ENCODE measurements at regions not wholly inside any gene's neighbourhood (a gene's known extent, or its start where the extent isn't known, plus 50 kb on each side); places are given as distances from the start of the nearest gene placed in this dataset.
"Not testable (repeated sequence)": the region's sequence is repeated elsewhere in the genome, so short reads cannot be mapped to it uniquely, and the experiment has no call there.

DNA sequence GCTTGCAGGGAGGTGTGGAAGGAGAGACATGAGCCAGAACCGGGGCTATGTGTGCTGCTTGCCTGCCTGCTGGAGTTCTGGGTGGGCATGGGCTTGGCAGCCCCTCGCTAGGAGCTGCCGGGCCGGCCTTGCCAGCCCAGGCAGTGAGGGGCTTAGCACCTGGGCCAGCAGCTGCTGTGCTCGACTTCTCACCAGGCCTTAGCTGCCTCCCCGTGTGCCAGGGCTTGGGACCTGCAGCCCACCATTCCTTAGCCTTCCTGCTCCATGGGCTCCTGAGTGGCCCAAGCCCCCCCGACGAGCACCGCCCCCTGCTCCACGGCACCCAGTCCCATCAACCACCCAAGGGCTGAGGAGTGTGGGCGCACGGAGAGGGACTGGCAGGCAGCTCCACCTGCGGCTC lies 111.3 kb downstream of the OTOP1 start:
- H3K36me3 ChIP-seq (ENCODE audit: control insufficient read depth in 2 of 3, insufficient read depth in 3 of 3, low read length in 3 of 3); H3K27ac Mint-ChIP-seq; H3K9me3 ChIP-seq (ENCODE audit: control insufficient read depth in 2 of 3, low read length in 3 of 3); POLR2A ChIA-PET; CTCF ChIA-PET; H3K9me3 Mint-ChIP-seq; intact Hi-C loops (cut with micrococcal nuclease); H3K36me3 Mint-ChIP-seq; H3K4me3 Mint-ChIP-seq; DNase-seq; H3K4me1 Mint-ChIP-seq; ATAC-seq; H3K4me1 ChIP-seq (ENCODE audit: control insufficient read depth in 2 of 2, insufficient read depth in 2 of 2, low read length in 2 of 2); H3K27me3 ChIP-seq (ENCODE audit: control insufficient read depth in 2 of 2, insufficient read depth in 2 of 2, low read length in 2 of 2); H3K27ac ChIP-seq (ENCODE audit: low read depth, low read length); H3K4me3 ChIP-seq (ENCODE audit: low read length): not testable (repeated sequence)
- peaks cover 0 to 13% (median 0%) of the 10 kb centered on the region in 5 donors for H3K27me3 Mint-ChIP-seq

DNA sequence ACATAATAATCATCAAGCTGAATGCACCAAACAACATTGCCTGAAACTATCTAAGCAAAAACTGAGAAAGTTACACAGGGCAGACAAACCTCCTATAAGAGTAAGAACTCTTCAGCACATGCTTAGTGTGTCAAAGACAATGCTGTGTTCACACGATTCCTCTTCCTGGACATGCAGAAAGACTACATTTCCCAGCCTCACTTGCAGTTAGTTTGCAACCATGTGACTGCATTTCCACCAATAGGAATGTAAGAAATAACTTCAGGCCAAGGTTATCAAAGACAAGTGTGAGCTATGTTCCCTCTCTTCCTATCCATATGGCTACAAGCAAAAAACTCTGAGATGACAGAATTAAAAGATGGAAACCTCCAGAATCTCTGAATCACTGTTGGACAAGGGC lies 109.8 kb downstream of the OTOP1 start:
- not testable (repeated sequence) for H3K9me3 Mint-ChIP-seq

DNA sequence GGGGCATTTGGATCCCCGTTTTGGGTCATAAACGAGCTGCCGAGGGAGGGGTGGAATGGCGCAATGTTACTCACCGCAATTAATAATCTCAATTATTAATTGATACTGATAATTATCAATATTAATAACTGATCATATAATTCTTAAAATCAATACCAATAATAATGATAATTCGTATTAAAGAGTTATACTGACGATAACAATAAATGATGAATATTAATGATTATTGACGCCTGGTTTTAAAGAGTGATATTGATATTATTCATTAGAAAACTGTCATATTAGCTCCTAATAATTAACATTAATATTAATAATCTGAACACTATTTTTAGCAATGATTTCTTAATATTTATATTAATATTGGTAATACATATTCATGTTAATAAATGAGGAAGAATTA lies 92.4 kb downstream of the OTOP1 start:
- DNase-seq; H3K36me3 ChIP-seq (ENCODE audit: control insufficient read depth in 2 of 3, insufficient read depth in 3 of 3, low read length in 3 of 3): not testable (repeated sequence)

More for the DNA sequence above, 109.8 kb downstream of the OTOP1 start:
- H3K4me3 ChIP-seq (ENCODE audit: low read length); H3K4me1 ChIP-seq (ENCODE audit: control insufficient read depth in 2 of 2, insufficient read depth in 2 of 2, low read length in 2 of 2); H3K36me3 ChIP-seq (ENCODE audit: control insufficient read depth in 2 of 3, insufficient read depth in 3 of 3, low read length in 3 of 3); H3K4me3 Mint-ChIP-seq; H3K36me3 Mint-ChIP-seq; H3K9me3 ChIP-seq (ENCODE audit: control insufficient read depth in 2 of 3, low read length in 3 of 3); intact Hi-C loops (cut with micrococcal nuclease); CTCF ChIA-PET; POLR2A ChIA-PET; H3K27me3 Mint-ChIP-seq; ATAC-seq; H3K27ac Mint-ChIP-seq; H3K4me1 Mint-ChIP-seq; H3K27ac ChIP-seq (ENCODE audit: low read depth, low read length); DNase-seq; H3K27me3 ChIP-seq (ENCODE audit: control insufficient read depth in 2 of 2, insufficient read depth in 2 of 2, low read length in 2 of 2): not testable (repeated sequence)

DNA sequence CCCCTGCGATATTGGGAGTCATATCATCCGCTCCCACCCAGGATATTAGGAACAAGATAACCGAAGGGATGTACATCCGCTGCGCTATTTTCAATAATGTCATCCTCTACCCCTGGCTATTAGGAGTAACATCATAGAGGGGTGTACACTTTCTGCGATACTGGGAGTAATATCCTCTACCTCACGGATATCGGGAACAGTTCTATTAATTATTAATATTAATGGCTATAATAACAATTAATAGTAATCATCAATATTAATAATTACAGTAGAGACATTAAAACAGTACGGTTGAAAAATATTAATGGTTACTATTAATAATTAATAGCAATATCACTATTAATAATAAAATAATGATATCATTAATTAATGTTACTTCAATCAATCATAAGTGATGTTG lies 90.1 kb downstream of the OTOP1 start:
- H3K36me3 Mint-ChIP-seq; ATAC-seq; H3K27me3 ChIP-seq (ENCODE audit: control insufficient read depth in 2 of 2, insufficient read depth in 2 of 2, low read length in 2 of 2); intact Hi-C loops (cut with micrococcal nuclease); H3K4me3 Mint-ChIP-seq; CTCF ChIA-PET; H3K4me1 Mint-ChIP-seq; H3K9me3 Mint-ChIP-seq; POLR2A ChIA-PET; H3K36me3 ChIP-seq (ENCODE audit: control insufficient read depth in 2 of 3, insufficient read depth in 3 of 3, low read length in 3 of 3); H3K9me3 ChIP-seq (ENCODE audit: control insufficient read depth in 2 of 3, low read length in 3 of 3); H3K4me3 ChIP-seq (ENCODE audit: low read length); H3K27ac Mint-ChIP-seq; H3K4me1 ChIP-seq (ENCODE audit: control insufficient read depth in 2 of 2, insufficient read depth in 2 of 2, low read length in 2 of 2); H3K27me3 Mint-ChIP-seq; DNase-seq; H3K27ac ChIP-seq (ENCODE audit: low read depth, low read length): not testable (repeated sequence)

More for the DNA sequence above, 92.4 kb downstream of the OTOP1 start:
- H3K27ac Mint-ChIP-seq; H3K4me1 ChIP-seq (ENCODE audit: control insufficient read depth in 2 of 2, insufficient read depth in 2 of 2, low read length in 2 of 2); CTCF ChIA-PET; ATAC-seq; H3K9me3 Mint-ChIP-seq; H3K27ac ChIP-seq (ENCODE audit: low read depth, low read length); intact Hi-C loops (cut with micrococcal nuclease); H3K27me3 ChIP-seq (ENCODE audit: control insufficient read depth in 2 of 2, insufficient read depth in 2 of 2, low read length in 2 of 2); H3K9me3 ChIP-seq (ENCODE audit: control insufficient read depth in 2 of 3, low read length in 3 of 3); H3K4me3 Mint-ChIP-seq; H3K4me1 Mint-ChIP-seq; H3K4me3 ChIP-seq (ENCODE audit: low read length); POLR2A ChIA-PET; H3K36me3 Mint-ChIP-seq: not testable (repeated sequence)
- H3K27me3 Mint-ChIP-seq = peaks cover 0 to 17% (median 0%) of the 10 kb centered on the region in 5 donors

Measured in naive thymus-derived CD4-positive, alpha-beta T cell (primary cell).